ENCODE measurements at regions not wholly inside any gene's neighbourhood (a gene's known extent, or its start where the extent isn't known, plus 50 kb on each side); places are given as distances from the start of the nearest gene placed in this dataset.
"Not testable (repeated sequence)": the region's sequence is repeated elsewhere in the genome, so short reads cannot be mapped to it uniquely, and the experiment has no call there.

GRCh38 chr5:131008329-131008728, 156.7 kb downstream of the HINT1 start:
- ChIA-PET CTCF (no interaction called here), POLR2A (no interaction called here)

DNA sequence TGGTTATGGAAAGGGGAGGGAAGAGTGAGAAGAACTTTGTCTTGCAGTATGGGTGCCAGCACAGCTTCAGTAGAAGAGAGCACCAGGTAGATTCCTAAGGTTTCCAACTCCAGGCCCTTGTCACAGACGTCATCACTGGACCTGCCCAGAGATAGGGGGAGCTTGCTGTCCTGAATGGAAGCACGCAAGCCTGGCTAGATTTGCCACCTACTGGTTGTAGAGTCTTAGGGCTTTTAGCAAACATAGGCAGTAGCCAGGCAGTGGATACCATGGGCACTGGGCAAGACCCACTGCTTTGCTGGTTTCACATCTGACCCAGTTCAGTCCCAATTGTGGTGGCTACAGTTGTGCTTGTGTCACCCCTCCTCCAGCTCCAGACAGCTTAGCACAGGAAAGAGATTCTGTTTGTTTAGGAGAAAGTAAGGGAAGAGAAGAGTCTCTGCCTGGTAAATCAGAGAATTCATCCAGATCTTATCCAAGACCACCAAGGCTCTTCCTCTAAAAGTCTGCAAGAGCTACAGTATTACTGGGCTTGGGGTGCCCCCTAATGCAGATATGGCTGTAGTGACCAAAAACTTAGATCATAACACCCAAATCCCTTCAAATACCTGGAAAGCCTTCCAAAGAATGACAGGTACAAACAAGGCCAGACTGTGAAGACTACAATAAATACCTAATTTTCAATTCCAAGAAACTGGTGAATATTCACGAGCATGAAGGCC, 158.9 kb downstream of the HINT1 start:
- ChIA-PET POLR2A (no interaction called here), CTCF (no interaction called here)

DNA sequence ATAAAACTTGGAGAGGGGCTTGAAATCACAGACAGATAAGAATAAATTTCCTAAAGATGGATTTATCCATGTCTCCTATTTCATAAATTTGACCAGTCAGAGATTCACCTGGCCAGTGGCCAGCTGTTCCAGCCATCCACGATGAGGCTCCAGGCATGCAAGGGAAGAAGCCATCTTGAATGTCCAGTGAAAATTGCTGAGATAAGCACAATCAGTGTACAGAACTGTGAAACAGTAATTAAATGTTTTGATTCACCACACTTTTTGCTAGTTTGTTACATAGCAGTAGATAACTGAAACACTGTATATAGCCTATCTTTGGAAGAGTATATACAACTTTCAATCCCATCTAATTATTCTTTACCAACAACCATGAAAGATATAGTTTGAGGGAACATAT, 163.5 kb downstream of the HINT1 start:
- CTCF ChIA-PET = no interaction called here
- POLR2A ChIA-PET = no interaction called here

GRCh38 chr5:131000289-131000688, 164.8 kb downstream of the HINT1 start:
- ChIA-PET CTCF (no interaction called here), POLR2A (no interaction called here)

GRCh38 chr5:130996720-130997119, 168.3 kb downstream of the HINT1 start:
- POLR2A ChIA-PET = not testable (repeated sequence)
- CTCF ChIA-PET = interaction anchor here (0.8 kb wide), 1 partner anchor 8 kb away, joined by 3 read pairs; no protein-coding TSS in a partner anchor

DNA sequence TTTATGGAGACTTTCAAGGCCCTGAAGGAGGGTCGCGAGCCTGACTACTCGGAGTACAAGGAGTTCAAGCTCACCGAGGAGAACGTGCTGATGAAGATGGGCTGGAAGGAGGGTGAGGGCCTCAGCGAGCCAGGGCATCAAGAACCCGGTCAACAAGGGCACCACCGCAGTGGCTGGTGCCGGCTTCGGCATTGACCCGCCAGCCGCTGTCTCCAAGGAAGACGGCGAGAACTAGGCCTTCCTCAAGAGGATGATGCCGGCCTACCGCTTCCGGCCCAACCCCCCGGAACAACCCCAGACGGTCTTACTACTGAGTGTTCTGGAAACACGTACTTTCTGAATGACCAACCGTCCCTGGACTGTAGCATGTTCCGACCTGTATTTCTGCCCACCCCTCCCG, 169.2 kb downstream of the HINT1 start:
- CTCF ChIA-PET = no interaction called here
- POLR2A ChIA-PET = no interaction called here

DNA sequence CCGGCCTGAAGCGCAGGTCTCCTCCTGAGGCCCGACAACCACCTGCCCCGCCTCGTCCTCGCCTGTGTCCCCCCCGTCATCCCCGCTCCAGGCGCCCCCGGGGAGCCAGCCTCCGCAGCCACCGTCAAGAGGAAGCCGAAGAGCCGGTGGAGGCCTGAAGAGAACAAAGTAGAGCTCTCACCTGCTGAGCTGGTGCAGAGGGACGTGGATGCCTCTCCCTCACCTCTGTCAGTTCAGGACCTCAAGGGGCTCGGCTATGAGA, 169.9 kb downstream of the HINT1 start:
- ChIA-PET CTCF (no interaction called here), POLR2A (no interaction called here)

DNA sequence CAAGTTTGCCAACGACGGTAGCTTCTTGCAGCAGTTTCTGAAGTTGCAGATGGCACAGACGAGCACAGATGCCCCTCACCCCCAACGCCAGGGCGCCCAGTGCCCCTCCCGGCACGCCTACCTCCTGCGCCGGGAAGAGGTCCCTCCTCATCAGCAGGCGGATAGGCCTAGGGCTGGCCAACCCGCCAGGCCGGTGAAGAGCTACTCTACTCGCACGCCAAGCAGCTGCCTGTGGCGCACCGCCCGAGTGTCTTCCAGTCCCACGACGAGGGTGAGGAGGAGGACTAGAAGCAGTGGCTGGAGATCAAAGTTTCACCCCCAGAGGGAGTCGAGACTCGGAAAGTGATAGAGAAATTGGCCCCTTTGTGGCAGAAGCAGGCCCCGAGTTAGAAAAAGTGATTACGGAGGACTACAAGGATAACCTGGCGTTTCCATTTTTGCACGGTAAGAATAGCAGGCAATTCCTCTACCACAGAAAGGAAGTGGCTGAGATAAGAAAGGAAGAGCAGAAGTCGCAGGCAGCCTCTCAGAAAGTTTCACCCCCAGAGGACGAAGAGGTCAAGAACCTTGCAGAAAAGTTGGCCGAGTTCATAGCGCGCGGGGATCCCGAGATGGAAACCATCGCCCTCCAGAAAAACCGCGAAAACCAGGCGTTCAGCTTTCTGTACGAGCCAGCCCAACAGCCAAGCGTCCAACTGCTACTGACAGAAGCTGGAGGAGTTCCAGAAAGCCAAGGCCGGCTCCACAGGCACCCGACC, 170.4 kb downstream of the HINT1 start:
- POLR2A ChIA-PET = no interaction called here

GRCh38 chr5:130992621-130993020, 172.4 kb downstream of the HINT1 start:
- POLR2A ChIA-PET = no interaction called here
- CTCF ChIA-PET = interaction anchor here (0.6 kb wide), 1 partner anchor 168 kb away, joined by 3 read pairs; no protein-coding TSS in a partner anchor

More for the DNA sequence above, 170.4 kb downstream of the HINT1 start:
- CTCF ChIA-PET = no interaction called here

DNA sequence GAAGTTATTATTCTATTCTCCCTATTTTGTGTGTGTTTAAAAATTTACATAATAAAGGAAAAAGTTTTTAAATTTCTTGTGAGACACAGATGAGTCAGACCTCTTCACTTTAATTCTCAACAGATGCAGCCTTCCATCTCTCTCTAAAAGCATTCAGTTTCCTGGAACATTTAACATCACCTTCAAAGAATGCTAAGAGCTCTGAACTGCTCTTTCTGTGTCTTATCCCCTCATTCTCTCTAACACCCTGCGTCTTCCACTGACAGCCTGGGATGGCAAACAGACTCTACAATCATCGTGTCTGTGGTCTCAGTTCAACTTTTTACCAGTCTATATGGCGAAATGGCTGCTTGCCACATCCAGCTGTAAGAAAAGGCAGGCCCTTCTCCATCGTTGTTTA, 173.0 kb downstream of the HINT1 start:
- ChIA-PET POLR2A (no interaction called here), CTCF (interaction anchor here (0.6 kb wide), 1 partner anchor 167 kb away, joined by 3 read pairs; no protein-coding TSS in a partner anchor)

GRCh38 chr5:130985776-130986175, 179.3 kb downstream of the HINT1 start:
- POLR2A ChIA-PET = no interaction called here
- CTCF ChIA-PET = no interaction called here

DNA sequence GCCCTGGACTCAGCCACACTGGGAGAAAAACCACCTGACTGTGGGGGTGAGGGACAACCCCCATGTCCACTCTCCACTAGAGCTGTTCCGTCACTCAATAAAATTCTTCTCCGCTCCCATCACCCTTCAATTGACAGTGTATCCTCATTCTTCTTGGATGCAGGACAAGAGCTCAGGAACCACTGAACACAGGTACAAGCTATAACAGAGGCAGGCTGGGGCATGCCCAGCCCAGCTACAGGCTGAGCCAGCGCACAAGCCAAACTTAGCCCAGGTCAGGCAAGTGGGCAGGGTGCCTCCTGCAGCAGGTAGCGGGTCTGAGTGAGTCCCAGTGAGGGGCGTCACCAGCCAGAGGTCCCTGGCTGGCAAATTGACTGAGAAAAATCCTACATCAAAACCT, 183.4 kb downstream of the HINT1 start:
- POLR2A ChIA-PET = no interaction called here
- CTCF ChIA-PET = no interaction called here

GRCh38 chr5:130978475-130978874, 186.6 kb downstream of the HINT1 start:
- POLR2A ChIA-PET = no interaction called here
- CTCF ChIA-PET = no interaction called here

DNA sequence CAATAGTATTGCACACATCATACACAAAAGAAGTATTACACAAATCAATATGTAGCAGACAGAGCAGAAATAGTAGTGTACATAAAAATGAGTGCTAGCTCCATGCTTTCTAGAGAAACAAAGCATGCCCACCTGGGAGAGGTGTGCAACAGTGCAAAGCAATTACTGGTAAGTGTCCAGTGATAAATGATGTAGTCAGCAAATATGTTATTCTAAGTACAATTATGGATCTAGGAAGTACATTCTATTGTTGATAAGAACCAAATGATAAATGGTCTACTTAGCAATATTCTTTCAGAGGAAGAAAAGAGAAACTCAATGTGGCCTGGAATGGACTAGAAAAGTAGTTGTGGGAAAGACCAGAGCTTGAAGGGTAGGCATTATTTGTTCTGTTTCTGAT, 188.6 kb downstream of the HINT1 start:
- CTCF ChIA-PET = no interaction called here
- POLR2A ChIA-PET = no interaction called here

- CTCF ChIA-PET = no interaction called here
- POLR2A ChIA-PET = no interaction called here
Measured at GRCh38 chr5:130975847-130976246, 189.2 kb downstream of the HINT1 start.

DNA sequence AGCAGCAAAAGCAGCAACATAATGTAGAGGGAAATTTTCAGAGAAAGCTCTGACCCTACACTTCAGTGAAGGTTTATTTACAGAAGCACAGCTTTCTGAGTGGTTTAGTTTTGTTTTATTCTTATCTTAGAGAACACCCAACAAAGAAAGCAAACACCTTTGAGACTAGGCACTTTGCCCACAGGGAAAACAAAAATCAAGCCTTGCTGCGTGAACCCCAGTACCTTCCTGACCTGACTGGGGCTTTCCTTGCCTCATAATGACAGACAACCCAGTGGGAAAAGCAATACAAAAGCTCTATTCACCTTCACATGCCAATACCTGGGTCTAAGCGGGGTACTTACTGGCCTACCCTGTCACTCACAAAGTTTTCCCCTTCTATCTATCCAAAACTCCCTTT, 189.8 kb downstream of the HINT1 start:
- CTCF ChIA-PET = no interaction called here
- POLR2A ChIA-PET = no interaction called here

- POLR2A ChIA-PET = no interaction called here
- CTCF ChIA-PET = no interaction called here
Measured at GRCh38 chr5:130974021-130974683, 190.9 kb downstream of the HINT1 start.

DNA sequence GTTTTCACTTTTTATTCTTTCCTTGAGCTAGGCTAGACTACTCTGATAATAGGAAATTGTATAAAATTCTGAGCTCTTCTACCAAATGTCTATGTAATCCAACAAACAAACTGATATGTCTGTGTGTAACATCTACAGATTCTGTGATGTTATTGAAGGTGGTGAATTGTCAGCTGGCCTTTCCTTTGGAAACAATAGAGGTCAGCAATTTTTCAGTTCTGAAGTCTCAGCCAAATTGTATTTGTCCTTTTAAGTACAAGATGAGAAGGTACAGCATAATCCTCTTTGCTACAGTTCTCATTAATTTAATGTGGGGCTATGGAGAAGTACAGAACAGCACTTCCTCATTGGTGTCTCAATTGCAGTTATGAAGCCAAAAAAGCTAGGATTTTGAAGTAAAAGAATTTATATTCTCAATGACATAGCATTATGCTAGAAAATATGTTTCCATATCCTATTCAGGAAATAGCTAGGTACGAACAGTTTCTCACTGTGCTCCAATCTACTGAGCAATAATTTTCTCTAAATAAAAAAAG, 198.0 kb downstream of the HINT1 start:
- ChIA-PET CTCF (no interaction called here), POLR2A (no interaction called here)

DNA sequence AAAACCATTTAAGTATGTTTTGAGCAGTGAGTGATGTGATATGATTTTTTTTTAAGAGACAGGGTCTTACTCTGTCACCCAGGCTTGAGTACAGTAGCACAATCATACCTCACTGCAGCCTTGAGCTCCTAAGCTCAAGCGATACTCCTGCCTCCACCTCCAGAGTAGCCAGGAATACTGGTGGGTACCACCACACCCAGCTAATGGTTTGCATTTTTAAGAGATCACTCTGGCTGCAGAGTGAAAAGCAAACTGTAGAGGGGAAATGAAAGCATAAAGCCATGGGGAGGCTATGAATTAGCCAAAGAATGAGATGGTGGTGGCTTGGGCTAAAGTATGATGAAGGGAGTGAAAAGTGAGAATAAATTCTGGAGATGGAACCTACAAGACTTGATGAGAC, 199.1 kb downstream of the HINT1 start:
- ChIA-PET POLR2A (no interaction called here), CTCF (no interaction called here)

DNA sequence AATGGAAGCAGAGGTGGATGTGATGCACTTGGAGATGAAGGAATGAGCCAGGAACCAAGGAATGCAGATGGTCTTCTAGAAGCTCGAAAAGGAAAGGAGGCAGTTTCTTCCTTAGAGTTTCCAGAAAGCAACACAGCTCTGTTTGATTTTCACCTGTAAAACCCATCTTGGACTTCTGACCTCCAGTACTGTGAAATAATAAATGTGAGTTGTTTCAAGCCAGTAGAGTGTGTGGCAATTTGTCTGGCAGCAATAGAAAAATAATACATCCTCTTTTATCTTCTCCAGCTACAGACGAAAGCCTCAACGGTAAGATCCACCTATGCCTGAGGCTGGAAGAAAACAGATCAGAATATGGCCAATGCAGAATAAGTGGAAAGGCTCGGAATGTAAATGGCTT, 199.7 kb downstream of the HINT1 start:
- CTCF ChIA-PET = no interaction called here

More for the DNA sequence above, 199.7 kb downstream of the HINT1 start:
- POLR2A ChIA-PET = no interaction called here

Data from activated CD8-positive, alpha-beta memory T cell treated with anti-CD3 and anti-CD28 coated beads for 36 hours (primary cell).